NOMO-1 treated with dmso at 0.1 percent for 144 hours (cell line): ENCODE measurements at regions not wholly inside any gene's neighbourhood (a gene's known extent, or its start where the extent isn't known, plus 50 kb on each side); places are given as distances from the start of the nearest gene placed in this dataset.

Source experiments
- DNase-seq: peaks from one replicate; lab custom pipeline; 2025; ENCODE audit not compliant: unreplicated experiment; lab: John Stamatoyannopoulos, UW

DNA sequence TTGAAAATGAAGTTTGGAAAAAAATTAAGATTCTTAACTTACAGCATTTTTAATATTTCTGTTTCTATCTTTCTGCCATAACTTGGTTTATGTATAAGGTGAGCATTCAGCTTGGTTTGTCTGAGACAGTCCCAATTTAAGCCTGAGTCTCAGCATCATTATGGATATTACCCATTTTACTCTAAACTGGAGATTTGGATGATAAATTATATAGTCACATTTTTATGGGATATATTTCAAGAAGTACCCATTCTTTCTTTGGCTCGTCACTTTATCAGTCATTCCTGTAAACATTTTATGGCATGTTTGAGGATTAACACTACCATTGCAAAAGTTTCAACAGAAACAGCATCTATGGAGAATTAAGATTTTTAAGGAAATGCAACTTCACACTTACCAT is 1129.0 kb upstream of the PCDH9 start:
- DNase-seq, result no peak

DNA sequence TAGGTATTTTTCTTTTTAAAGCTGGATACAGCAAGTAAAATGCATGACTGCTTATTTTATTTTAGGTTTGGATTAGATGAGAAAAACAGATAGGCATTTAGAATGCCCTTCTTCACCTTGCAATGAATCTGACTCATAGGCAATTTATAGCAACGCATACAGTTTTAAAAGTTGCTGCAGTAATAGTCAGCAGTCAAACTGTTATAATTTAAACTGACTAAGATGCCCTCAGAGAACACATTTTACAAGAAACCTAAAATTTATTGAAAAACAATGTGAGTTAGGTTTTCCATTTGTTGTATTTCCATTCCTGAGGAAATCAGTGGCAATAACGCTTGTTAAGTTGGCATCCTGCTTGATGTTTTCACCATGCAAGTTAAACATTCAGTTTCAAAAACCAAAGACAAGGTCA is 1128.2 kb upstream of the PCDH9 start:
- no peak for DNase-seq

DNA sequence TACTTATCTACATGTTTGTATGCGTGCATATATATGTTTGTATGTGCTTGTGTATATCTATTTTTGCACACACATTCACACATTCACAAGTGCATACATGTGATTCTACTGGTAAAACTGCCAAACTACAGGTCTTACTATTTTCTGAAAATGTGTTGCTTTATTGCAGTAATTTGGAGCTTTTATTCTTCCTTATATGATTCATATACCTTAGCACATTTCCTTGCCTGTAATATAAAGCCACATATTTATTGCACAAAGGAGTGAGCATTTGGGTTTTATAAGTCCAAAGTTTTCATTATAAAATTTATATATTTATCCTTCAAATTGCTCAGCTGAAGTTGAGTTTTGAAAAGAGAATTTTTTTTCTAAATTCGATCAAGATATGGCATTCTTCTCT is 1120.4 kb upstream of the PCDH9 start:
- no peak for DNase-seq

DNA sequence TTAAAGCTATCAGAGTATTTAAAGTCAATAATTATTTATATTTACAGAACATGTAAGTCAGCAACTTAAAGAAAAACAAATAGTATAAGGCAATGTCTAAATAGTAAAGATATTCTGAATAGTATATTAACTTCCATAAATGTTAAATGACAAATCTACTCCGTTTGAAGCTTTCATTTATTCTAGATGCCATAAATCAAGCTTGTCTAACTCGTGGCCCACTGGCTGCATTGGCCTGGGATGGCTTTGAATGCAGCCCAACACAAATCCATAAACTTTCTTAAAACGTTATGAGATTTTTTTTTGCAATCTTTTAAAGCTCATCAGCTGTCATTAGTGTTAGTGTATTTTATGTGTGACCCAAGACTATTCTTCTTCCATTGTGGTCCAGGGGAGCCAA is 1117.1 kb upstream of the PCDH9 start:
- no peak for DNase-seq

DNA sequence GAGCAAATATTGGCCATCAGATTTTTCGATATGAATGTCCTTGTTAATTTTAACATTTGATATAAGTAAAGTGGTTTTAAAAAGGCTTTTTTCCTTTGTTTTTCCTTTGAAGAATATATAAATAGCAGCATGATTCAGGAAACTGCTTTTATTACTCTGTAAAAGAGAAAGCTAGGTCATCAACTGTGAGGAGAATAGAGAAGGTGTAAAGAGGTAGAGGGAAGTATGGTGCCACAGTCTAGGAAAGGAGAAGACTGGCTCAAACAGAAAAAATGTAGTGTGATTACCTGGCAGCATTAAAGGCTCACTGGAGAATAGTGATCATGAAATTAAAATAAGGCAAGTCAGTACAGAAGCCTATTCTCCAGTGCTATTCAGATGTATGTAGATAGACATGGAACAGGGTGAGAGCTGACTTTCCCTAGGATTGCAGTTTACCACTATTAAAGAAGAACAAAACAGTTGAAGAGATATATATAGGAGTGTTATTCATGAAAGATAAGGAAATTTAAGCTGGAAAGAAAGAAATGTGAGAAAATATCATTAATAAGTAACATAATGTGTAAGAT is 1115.9 kb upstream of the PCDH9 start:
- DNase-seq, result no peak

DNA sequence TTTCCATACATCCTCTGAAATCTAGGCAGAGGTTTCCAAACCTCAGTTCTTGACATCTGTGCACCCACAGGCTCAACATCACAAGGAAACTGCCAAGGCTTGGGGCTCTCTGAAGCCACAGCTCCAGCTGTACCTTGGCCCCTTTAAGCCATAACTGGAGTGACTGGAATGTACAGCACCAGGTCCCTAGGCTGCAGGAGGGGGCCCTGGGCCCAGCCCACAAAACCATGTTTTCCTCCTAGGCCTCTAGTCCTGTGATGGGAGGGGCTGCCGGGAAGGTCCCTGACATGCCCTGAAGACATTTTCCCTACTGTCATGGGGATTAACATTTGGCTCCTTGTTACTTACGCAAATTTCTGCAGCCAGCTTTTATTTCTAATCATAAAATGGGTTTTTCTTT is 1093.0 kb upstream of the PCDH9 start:
- no peak for DNase-seq

DNA sequence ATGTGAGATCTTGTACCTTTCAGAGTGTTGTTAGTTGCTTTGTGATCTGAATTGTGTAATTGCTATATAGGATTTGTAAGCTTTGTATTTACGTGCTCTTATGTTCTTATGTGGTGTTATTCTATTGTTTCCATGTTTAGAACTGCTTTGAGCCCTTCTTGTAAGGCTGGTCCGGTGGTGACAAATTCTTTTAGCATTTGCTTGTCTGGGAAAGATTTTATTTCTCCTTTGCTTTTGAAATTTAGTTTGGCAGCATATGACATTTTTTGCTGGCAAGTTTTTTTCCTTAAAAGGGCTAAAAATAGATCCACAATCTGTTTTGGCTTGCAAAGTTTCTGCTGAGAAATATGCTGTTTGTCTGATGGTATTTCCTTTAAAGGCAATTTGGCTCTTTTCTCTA is 1089.2 kb upstream of the PCDH9 start:
- no peak for DNase-seq

DNA sequence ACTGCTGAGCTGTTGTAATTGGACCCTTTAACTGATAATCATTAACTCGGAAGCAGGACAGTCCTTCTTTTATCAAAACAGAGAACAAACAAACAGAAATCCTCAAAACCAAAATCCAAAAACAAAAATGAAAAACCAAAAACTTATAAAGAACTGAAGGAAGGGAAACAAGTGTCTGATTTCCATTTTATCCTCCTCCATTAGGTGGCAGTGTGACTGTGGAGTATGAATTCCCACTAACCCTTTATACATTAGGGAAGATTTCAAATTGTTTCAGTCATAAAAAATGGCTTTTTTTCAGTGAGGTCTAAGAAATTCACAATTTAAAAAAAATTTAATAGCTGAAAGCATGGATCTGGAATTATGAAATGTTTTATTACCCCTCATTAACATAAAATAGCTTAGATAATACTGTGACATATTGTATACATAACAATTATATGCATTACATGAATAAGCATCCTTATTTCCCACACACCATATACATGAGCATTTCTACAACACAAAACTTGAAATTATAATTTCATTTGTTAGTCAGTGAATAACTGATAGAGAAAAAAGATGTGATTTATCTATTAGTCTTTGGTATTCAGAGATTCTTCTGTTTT is 1074.3 kb upstream of the PCDH9 start:
- DNase-seq, result no peak

DNA sequence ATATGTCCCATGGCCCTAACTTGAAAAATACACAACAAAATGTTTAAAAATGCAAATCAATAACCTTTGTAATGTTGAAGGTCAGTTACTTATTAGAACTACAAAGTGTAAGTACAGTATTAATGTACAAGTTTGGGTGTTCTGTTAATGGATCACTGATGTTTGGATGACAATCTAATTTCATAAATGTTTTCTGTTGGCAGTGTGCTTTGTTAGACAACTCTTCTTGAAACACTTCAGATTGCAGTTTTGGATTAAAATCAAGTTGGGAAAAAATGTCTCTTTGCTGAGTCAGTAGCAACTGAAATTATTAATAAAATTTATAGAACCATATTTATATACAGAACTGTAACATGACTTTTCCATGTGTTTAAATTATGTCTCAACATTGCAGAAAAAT is 1063.5 kb upstream of the PCDH9 start:
- DNase-seq, result no peak

DNA sequence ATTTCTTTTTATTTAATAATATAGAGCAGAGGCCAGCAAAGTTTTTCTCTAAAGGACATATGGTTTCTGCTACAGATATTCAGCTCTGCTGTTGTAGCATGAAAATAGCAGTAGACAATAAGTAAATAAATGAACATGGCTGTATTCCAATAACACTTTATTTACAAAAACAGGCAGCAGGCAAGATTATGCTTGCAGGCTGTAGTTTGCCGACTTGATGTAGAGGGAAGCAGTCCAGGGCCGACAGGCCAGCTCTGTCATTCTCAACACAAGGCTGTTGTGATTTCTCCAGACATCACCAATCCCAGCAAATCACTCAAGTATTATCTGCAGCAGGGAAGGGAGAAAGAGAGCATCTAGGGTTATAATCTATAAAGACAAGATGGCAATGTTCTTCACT is 1062.5 kb upstream of the PCDH9 start:
- DNase-seq, result no peak

DNA sequence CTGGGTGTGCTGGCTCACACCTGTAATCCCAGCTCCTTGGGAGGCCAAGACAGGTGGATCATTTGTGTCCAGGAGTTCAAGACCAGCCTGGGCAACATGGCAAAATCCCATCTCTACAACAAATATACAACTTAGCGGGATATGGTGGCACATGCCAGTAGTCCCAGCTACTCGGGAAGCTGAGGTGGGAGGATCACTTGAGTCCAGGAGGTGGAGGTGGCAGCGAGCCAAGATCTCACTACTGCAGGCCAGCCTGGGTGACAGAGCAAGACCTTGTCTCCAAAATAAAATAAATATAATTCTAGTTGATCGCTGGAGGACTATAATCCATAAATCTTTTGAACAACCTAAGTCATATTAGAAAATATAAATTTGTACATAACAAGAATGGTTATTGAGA is 1061.5 kb upstream of the PCDH9 start:
- DNase-seq, result no peak

DNA sequence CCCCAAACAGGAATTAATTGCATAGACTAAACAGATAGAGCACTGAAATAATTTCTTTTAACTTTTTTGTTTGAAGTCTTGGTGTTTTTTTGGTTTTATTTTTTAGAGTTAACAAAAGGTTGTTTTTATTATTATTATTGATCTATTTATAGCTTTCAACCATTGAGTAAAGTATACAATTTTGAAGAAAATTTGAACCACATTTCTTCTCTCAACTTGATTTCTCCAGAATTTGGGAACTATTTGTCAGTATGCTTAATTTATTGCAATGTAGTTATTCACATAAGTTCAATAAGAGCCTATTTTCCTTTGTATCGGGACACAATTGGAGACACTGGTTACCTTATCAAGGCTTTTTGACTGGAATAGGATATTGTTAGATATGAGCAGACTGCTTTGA is 1045.6 kb upstream of the PCDH9 start:
- no peak for DNase-seq

DNA sequence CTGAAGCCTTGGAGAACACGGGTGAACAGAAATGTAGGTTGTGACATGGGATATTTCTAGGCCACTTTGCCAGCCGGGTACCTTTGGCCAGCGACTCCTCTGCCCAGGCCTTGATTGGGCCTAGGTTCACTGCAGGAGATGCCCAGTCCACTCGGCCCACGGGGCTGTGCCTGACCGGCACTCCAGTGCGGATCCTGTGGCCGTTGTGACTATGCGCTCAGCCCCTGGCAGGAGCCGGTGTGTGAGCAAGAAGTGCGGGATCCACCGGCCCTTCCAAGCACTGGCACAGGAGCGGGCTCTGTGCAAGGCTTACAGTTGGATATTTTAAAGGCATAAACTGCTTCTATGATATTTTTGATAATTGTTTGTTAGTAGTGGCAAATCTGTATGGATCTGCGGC is 1042.5 kb upstream of the PCDH9 start:
- no peak for DNase-seq

DNA sequence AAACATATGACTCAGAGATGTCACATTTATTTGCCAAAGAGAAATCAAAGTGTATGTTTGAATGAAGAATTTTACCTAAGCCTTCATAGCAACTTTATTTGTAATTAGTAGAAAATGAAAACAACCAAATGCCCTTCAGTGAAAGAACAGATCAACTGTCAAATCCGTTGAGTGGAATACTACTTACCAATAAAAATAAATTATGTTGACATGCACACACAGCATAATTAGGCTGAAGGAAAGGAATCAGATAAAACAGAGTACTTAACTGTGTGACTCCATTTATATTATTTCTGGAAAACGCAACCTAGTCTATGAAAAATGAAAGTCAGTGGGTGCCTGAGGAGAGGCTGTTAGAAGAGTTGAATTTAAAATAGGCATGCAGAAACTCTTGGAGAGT is 1034.6 kb upstream of the PCDH9 start:
- DNase-seq, result no peak

DNA sequence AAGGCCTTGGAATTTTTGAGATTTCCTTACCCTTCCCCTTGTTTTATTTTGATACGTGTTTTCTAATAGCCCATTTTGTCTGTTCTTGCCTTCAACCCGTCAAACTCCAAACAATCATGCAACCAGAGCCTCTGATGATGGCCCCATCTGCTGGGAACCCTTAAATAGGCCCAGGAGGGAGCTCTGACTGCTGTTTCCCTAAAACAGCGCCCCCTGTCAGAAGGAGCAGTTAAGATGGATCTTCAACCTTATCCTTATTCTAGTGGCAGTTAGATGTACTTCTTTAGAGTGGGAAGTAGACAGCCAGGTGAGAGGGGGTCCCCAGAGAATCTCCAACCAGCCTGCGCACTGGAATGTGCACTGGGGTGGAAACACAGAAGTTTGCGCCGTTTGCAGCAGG is 1031.0 kb upstream of the PCDH9 start:
- DNase-seq, result no peak

DNA sequence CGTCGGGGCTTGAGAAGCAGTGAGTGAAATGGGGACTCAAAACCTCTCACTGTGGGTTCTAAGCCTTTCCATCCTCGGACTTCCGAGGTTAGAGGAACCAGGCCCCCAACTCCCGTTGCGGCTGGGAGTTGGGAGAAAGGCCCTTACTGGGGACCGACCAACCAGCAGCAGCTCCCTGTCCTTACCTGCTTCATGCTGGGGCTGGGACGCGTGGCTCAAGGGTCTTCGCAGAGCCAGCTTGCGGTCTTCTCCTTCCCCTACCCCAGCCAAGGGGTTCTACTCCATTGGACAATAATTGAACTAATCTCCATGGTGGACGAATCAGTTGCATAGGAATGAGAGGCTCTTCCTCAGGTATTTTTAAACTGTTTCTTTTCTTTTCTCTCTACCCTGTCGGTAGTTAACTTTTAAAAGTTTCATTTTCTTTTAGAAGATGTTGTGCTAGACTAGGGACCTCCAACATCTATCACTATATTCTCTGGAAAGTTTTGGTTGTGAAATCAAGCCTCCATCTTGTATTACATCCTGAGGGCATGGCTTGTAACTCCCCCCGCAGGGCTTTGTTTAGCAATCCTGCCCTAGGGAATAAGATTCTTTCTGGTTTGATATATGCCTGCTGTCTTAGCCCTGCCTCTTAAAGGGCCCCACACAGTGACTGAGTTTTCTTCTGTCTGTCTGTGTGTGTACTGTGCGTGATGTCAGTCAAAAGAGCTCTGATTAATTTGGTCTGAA is 1027.1 kb upstream of the PCDH9 start:
- DNase-seq, result no peak

DNA sequence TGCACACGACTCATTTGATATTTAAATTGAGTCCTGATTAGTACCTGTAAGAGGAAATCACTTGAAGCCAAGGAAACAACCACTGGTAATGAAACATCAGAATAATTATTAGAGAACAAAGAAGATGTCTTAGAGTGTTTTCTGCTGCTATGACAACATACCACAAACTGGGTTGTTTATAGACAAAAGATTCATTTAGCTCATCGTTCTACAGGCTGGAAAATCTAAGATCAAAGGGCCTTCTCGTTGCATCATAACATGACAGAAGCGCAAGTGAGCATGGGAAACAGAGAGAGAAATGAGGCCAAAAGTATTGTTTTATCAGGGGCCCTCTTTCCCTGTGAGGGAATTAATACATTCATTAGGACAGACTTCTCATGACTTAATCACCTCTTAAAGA is 1024.0 kb upstream of the PCDH9 start:
- DNase-seq, result no peak

DNA sequence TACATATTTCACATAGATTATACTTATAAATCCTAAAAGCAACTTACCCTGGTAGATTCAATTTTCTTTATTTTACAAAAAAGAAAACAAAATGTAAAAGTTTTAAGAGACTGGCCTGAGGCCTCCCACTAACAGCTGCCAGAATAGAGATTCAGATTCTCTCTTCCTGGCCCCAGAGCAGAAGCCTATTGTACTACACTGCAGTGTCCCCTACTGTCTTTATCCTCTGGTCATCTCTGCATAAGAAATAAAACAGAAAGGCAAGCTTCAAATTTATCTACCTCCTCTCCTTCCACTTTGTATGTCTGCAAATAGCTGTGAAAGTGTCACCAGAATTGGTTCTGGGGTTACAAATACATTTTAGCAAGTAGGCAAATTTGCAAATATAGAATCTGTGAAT is 1004.1 kb upstream of the PCDH9 start:
- no peak for DNase-seq

DNA sequence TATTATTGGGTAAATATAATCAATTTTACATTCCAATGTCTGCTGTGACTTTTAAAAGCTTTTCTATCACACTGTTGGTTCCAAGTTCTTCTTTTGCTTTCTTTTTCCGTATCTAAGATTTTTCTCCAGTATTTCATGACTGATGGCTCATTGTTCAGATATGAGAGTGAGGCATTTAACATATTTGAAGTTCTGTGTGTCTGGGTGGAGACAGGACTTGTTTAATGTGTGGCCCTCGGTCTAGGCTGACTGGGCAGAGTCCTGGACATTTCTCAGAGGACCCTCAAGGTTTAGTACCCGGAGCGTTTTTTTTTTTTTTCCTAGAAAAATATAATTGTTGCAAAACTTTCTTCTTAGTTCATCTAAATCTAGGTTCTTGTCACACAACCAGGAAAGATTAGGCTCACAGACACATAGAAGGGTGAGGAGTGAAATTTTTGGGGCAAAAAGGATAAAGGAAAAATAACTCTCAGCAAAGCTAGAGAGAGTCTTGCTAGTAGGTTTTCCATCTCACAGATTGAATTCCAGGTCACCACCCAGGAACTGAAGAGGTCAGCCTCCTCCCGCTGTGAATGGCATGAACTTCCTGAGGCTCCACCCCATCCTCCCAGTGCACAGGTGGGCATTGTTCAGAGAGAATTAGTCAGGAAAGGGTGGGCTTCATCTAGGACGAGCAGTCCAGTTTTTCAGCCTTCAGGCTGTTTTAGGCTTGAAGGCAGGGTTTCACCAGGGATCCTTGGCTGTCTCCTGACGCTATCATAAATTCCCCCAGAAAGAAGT is 1002.4 kb upstream of the PCDH9 start:
- DNase-seq, result no peak

DNA sequence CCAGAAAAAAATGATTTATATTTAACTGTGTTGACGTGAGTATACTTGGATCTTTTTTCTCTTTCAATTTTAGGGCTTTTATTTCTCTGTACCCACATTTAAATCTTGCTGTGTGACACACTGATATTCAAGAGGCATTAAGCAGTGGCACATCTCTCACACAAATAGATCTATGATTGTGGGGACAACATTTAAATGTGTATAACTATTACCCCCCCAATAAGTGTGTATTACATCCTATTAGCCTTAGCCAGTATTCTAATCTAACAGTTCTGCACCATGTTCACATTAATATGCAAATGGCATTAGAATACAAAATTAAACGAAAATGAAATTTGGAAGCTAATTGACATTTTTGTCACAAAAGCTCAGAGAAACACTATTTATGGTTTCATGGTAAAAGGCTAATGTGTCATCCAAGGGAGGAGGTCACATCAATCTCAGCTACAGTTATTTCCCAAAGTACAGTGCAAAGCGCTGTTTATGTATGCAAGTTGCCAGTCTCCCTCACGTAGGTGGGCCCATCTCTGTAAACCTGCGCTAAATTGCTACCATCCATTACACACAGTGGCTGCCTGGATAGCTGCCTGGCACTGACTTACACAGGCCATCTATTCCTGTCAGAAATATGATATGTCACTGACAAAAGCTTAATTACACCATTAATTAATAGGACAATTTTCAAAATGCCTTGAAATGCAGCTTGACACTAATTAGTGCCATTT is 984.7 kb upstream of the PCDH9 start:
- DNase-seq, result no peak

DNA sequence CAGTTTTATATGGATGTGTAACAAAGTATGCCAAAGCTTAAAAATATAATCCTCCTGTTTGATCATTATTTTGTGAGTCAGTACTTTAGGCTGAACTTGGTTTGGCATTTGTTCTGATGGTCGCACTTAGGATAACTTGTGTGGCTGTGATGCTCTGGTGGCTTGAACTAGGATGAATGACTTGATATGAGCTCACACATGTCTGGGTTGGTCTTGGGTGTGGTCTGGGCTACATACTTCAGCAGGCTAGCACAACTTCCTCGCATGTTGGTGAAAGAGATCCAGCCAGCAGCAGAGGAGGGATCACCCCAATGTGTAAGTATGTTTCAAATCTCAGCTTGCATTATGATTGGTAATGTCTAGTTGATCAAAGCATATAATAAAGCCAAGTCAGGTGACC is 969.1 kb upstream of the PCDH9 start:
- no peak for DNase-seq
